ENCODE measurements at regions not wholly inside any gene's neighbourhood (a gene's known extent, or its start where the extent isn't known, plus 50 kb on each side); places are given as distances from the start of the nearest gene placed in this dataset.

DNA sequence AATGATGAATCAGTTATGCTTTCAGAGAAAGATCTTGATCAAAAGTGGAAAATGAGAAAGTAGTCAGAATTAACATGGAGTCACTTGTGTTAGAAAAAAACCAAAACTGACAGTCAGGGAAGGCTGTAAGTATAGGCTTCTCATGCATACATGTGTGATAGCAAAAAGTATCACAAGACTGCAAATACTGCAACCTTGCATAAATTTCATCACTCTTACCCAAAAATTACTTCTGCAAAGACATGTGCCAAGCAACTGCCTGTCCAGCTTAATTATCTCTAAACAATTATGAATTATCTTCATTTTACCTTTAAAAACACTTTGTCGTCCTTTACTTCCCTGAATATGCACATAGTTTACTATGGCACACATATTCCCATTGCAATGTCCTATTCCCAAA lies 2466.4 kb upstream of the PCDH20 start:
- H3K4me3 ChIP-seq, result no peak overlapping the region
- TF ChIP-seq POLR2AphosphoS5 (IDR thresholded peaks at IDR 0.05), result no peak
- TF ChIP-seq, protein P1, sequence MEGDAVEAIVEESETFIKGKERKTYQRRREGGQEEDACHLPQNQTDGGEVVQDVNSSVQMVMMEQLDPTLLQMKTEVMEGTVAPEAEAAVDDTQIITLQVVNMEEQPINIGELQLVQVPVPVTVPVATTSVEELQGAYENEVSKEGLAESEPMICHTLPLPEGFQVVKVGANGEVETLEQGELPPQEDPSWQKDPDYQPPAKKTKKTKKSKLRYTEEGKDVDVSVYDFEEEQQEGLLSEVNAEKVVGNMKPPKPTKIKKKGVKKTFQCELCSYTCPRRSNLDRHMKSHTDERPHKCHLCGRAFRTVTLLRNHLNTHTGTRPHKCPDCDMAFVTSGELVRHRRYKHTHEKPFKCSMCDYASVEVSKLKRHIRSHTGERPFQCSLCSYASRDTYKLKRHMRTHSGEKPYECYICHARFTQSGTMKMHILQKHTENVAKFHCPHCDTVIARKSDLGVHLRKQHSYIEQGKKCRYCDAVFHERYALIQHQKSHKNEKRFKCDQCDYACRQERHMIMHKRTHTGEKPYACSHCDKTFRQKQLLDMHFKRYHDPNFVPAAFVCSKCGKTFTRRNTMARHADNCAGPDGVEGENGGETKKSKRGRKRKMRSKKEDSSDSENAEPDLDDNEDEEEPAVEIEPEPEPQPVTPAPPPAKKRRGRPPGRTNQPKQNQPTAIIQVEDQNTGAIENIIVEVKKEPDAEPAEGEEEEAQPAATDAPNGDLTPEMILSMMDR (IDR thresholded peaks at IDR 0.05), result no peak
- TF ChIP-seq POLR2A (IDR thresholded peaks at IDR 0.05; ENCODE audit: low read depth), result no peak
- TF ChIP-seq EP300 (IDR thresholded peaks at IDR 0.05), result no peak
- no peaks in the 10 kb centered on the region for H3K27me3 ChIP-seq
- no peaks in the 10 kb centered on the region for H3K9me3 ChIP-seq
- H3K4me1 ChIP-seq, result no peaks in the 10 kb centered on the region
- DNase-seq (ENCODE audit: extremely low spot score), result no peak
- 79% methylated on average over 1 of the region's 1 CpG for WGBS
- H3K27ac ChIP-seq (replicated peaks in 1 of 4), result no peak overlapping the region
- intact Hi-C loops (cut with DNase I), result no loop called here
- H3K36me3 ChIP-seq, result no peaks in the 10 kb centered on the region

GRCh38 chr13:63880705-63881104 lies 2465.1 kb upstream of the PCDH20 start:
- no peaks in the 10 kb centered on the region for H3K27me3 ChIP-seq
- H3K27ac ChIP-seq (replicated peaks in 1 of 4), result no peak overlapping the region
- 75% methylated on average over 3 of the region's 3 CpGs for WGBS
- H3K9me3 ChIP-seq, result no peaks in the 10 kb centered on the region
- no peak for DNase-seq (ENCODE audit: extremely low spot score)
- no peak for TF ChIP-seq POLR2AphosphoS5 (IDR thresholded peaks at IDR 0.05)
- TF ChIP-seq POLR2A (IDR thresholded peaks at IDR 0.05; ENCODE audit: low read depth), result no peak
- TF ChIP-seq EP300 (IDR thresholded peaks at IDR 0.05), result no peak
- TF ChIP-seq, protein P1 (IDR thresholded peaks at IDR 0.05), result no peak
- no peaks in the 10 kb centered on the region for H3K4me1 ChIP-seq
- no peaks in the 10 kb centered on the region for H3K36me3 ChIP-seq
- intact Hi-C loops (cut with DNase I), result no loop called here
- no peak overlapping the region for H3K4me3 ChIP-seq

GRCh38 chr13:63873936-63874335 lies 2458.3 kb upstream of the PCDH20 start:
- Histone ChIP-seq H3K27ac (replicated peaks in 1 of 4) (no peak overlapping the region), H3K4me3 (no peak overlapping the region), H3K9me3 (no peaks in the 10 kb centered on the region), H3K27me3 (no peaks in the 10 kb centered on the region), H3K4me1 (no peaks in the 10 kb centered on the region), H3K36me3 (no peaks in the 10 kb centered on the region)
- no peak for DNase-seq (ENCODE audit: extremely low spot score)
- WGBS, result 91% methylated on average over 5 of the region's 5 CpGs
- intact Hi-C loops (cut with DNase I), result no loop called here
- no peak for TF ChIP-seq EP300 (IDR thresholded peaks at IDR 0.05)
- TF ChIP-seq, protein P1 (IDR thresholded peaks at IDR 0.05), result no peak
- TF ChIP-seq POLR2A (IDR thresholded peaks at IDR 0.05; ENCODE audit: low read depth), result no peak

DNA sequence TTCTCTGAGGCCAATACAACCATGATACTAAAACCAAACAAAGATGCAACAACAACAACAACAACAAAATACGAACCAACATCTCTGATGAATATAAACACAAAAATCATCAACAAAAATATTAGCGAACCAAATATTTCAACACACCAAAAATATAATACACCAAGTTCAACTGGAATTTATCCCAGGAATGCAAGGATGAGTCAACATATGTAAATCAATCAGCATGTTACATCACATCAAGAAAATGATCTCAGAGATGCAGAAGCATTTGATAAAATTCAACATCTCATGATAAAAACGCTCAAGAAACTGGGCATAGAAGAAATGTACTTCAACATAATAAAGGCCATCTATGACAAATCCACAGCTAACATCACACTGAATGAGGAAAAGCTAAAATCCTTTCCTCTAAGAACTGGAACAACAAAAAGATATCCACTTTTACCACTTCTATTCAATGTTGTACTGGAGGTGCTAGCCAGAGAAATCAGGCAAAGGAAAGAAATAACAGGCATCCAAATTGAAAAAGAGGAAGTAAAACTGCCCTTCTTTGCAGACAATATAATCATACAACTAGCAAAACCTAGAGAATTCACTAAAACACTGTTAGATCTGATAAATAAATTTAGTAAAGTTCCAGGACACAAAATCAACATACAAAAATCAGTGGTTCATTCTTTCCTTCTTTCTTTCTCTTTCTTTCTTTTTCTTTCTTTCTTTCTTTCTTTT lies 2448.7 kb upstream of the PCDH20 start:
- Histone ChIP-seq H3K27me3 (no peaks in the 10 kb centered on the region), H3K4me1 (no peaks in the 10 kb centered on the region), H3K36me3 (no peaks in the 10 kb centered on the region), H3K9me3 (no peaks in the 10 kb centered on the region), H3K27ac (replicated peaks in 1 of 4) (no peak overlapping the region), H3K4me3 (no peak overlapping the region)
- 81% methylated on average over 3 of the region's 3 CpGs for WGBS
- no peak for DNase-seq (ENCODE audit: extremely low spot score)
- TF ChIP-seq POLR2A (IDR thresholded peaks at IDR 0.05; ENCODE audit: low read depth) (no peak), POLR2AphosphoS5 (IDR thresholded peaks at IDR 0.05) (no peak), EP300 (IDR thresholded peaks at IDR 0.05) (no peak)
- TF ChIP-seq, protein P1 (IDR thresholded peaks at IDR 0.05), result no peak
- intact Hi-C loops (cut with DNase I), result no loop called here

All from esophagus muscularis mucosa (tissue), 4 donors.